ENCODE measurements at regions not wholly inside any gene's neighbourhood (a gene's known extent, or its start where the extent isn't known, plus 50 kb on each side); places are given as distances from the start of the nearest gene placed in this dataset.
"Not testable (repeated sequence)": the region's sequence is repeated elsewhere in the genome, so short reads cannot be mapped to it uniquely, and the experiment has no call there.

DNA sequence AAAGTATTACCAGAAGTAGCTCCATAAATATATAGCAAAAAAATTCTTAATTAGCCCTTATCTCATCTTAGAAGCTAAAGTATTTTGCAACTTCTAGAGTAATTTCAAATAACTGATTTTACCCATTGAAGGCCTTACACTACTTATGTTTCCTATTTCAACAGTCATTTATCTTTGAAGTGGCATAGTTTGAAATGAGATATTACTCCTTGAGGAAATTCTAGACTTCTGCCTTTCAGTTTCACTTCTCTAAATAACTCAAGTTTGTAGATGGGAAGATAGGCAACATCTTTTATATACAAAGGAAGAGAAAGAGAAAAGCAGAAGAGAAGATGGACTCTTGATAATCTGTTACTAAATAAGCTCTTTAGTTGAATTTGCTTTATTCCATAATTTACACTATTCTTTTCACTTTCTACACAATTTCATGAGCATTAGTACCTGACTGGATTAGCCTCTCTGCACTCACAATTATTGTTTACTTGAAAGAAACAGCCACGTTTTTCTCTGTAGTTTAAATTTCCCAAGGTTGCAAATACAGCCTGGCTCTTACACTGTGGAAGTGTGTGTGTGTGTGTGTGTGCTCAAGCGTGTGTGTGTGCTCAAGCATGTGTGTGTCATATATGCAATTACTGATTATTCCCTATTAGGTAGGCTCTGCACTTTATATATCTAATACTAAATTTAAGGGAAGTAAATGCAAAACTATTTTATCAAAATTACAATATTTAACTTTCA lies 60.6 kb upstream of the EMB start:
- H3K27ac Mint-ChIP-seq, result no peak overlapping the region

DNA sequence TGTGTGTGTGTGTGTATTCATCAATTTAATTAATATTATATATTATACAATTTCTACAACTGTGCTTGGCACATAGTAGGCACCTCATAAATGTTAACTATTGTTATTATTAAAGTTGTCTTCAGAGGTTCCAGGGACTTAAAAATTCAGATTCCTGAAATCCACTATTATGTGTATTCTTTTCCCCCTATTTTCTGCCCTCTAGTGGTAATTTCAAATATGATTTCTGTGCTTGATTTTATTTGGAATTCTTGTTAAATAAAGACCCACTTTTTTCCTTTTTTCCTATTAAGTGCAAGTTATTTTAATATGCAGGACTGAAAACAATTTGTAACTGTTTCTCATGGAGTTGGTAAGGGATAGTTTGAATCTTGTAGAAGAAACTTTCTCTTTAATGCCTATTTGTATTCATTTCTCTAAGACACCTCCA lies 72.0 kb upstream of the EMB start:
- H3K4me3 Mint-ChIP-seq; H3K27ac Mint-ChIP-seq; DNase-seq (ENCODE audit: low spot score); H3K4me1 Mint-ChIP-seq (ENCODE audit: low read depth); H3K36me3 Mint-ChIP-seq (ENCODE audit: low read depth): not testable (repeated sequence)
- peaks cover 11% of the 10 kb centered on the region for H3K27me3 Mint-ChIP-seq (ENCODE audit: insufficient read depth)
- peaks cover 20% of the 10 kb centered on the region for H3K9me3 Mint-ChIP-seq
- intact Hi-C loops (cut with micrococcal nuclease), result loop anchor here (2.0 to 5.0 kb wide), 3 partner anchors 36 to 186 kb away; partner anchors contain the start of gene EMB

More for the DNA sequence above, 60.6 kb upstream of the EMB start:
- H3K27me3 Mint-ChIP-seq (ENCODE audit: insufficient read depth), result peaks cover 4% of the 10 kb centered on the region
- peaks cover 32% of the 10 kb centered on the region for H3K9me3 Mint-ChIP-seq
- intact Hi-C loops (cut with micrococcal nuclease), result loop anchor here (1.0 to 5.0 kb wide), 6 partner anchors 25 to 251 kb away; no protein-coding TSS in a partner anchor
- peak overlapping the region; percentile 19 for H3K4me3 Mint-ChIP-seq
- no peak for DNase-seq (ENCODE audit: low spot score)
- H3K4me1 Mint-ChIP-seq (ENCODE audit: low read depth), result peaks cover 24% of the 10 kb centered on the region
- H3K36me3 Mint-ChIP-seq (ENCODE audit: low read depth), result peaks cover 17% of the 10 kb centered on the region

DNA sequence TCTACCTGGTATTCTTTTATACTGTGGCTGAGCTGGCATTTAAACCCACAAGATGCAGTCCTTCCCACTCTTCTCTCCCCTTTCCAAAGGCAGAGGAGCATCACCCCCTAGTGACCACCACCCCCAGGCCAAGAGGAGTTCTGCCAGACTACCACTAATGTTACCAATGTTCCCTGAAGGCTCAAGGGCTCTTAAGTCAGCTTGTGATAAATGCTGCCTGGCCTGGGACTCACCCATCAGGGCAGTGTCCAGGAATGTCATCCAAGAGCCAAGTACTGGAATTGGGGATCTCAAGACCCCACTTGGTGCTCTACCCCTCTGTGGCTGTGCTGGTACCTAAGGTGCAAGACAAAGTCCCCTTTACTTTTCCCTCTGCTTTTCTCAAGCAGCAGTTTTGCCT lies 80.0 kb upstream of the EMB start:
- intact Hi-C loops (cut with micrococcal nuclease); H3K36me3 Mint-ChIP-seq (ENCODE audit: low read depth); H3K4me1 Mint-ChIP-seq (ENCODE audit: low read depth); H3K27ac Mint-ChIP-seq; H3K4me3 Mint-ChIP-seq; DNase-seq (ENCODE audit: low spot score); H3K27me3 Mint-ChIP-seq (ENCODE audit: insufficient read depth): not testable (repeated sequence)
- peaks cover 36% of the 10 kb centered on the region for H3K9me3 Mint-ChIP-seq

- H3K4me1 Mint-ChIP-seq (ENCODE audit: low read depth); H3K27me3 Mint-ChIP-seq (ENCODE audit: insufficient read depth); H3K9me3 Mint-ChIP-seq; H3K4me3 Mint-ChIP-seq; intact Hi-C loops (cut with micrococcal nuclease); H3K27ac Mint-ChIP-seq; DNase-seq (ENCODE audit: low spot score); H3K36me3 Mint-ChIP-seq (ENCODE audit: low read depth): not testable (repeated sequence)
Measured at GRCh38 chr5:50527514-50528060, 86.5 kb upstream of the EMB start.

DNA sequence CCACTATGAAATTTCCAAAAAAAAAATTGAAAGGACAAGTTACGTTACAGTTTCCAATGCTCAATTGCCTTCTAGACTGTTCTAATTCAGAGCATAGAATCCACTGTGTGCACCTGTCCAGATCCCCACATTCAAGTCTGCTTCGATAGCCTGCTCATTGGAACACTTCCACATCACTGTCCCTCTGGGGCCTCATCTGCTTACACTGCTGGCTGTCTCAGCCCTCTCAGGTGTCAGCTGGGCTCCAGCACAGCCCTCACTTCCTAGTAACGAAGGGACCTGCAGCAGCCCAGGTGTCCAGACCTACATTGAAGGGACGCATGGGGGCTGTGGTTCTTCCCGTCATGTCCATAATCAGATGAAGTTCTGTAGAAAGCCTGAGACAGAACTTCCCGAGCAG lies 94.3 kb upstream of the EMB start:
- DNase-seq (ENCODE audit: low spot score), result no peak
- H3K4me3 Mint-ChIP-seq, result no peak overlapping the region
- H3K27me3 Mint-ChIP-seq (ENCODE audit: insufficient read depth), result peaks cover 2% of the 10 kb centered on the region
- H3K4me1 Mint-ChIP-seq (ENCODE audit: low read depth), result no peaks in the 10 kb centered on the region
- no peak overlapping the region for H3K27ac Mint-ChIP-seq
- intact Hi-C loops (cut with micrococcal nuclease), result no loop called here
- peaks cover 2% of the 10 kb centered on the region for H3K36me3 Mint-ChIP-seq (ENCODE audit: low read depth)
- peaks cover 24% of the 10 kb centered on the region for H3K9me3 Mint-ChIP-seq

DNA sequence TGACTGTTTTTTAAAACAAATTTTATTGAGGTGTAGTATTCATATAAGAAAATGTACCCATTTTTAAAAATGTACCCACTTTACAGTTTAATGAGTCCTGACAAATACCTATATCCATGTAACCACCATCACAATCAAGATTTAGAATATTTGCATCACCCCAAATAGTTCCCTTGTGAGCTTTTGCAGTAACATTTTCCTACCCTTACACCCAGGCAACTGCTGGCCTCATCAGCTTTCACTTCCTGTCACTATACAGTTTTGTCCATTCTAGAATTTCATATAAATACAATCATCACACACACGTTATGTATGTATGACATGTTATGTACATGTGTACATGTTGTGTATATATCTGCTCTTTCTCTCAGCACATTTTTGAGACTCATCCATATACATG lies 96.4 kb upstream of the EMB start:
- H3K27me3 Mint-ChIP-seq (ENCODE audit: insufficient read depth); intact Hi-C loops (cut with micrococcal nuclease); H3K27ac Mint-ChIP-seq; DNase-seq (ENCODE audit: low spot score); H3K4me3 Mint-ChIP-seq; H3K4me1 Mint-ChIP-seq (ENCODE audit: low read depth); H3K36me3 Mint-ChIP-seq (ENCODE audit: low read depth): not testable (repeated sequence)
- peaks cover 19% of the 10 kb centered on the region for H3K9me3 Mint-ChIP-seq

GRCh38 chr5:50547303-50547702 lies 106.2 kb upstream of the EMB start:
- intact Hi-C loops (cut with micrococcal nuclease), result no loop called here
- DNase-seq (ENCODE audit: low spot score), result no peak
- no peak overlapping the region for H3K4me3 Mint-ChIP-seq
- H3K27ac Mint-ChIP-seq, result no peak overlapping the region
- H3K9me3 Mint-ChIP-seq, result peaks cover 14% of the 10 kb centered on the region
- no peaks in the 10 kb centered on the region for H3K4me1 Mint-ChIP-seq (ENCODE audit: low read depth)
- H3K27me3 Mint-ChIP-seq (ENCODE audit: insufficient read depth), result no peaks in the 10 kb centered on the region
- peaks cover 3% of the 10 kb centered on the region for H3K36me3 Mint-ChIP-seq (ENCODE audit: low read depth)

- intact Hi-C loops (cut with micrococcal nuclease), result no loop called here
- H3K27ac Mint-ChIP-seq, result no peak overlapping the region
- no peaks in the 10 kb centered on the region for H3K4me1 Mint-ChIP-seq (ENCODE audit: low read depth)
- no peaks in the 10 kb centered on the region for H3K27me3 Mint-ChIP-seq (ENCODE audit: insufficient read depth)
- peaks cover 2% of the 10 kb centered on the region for H3K9me3 Mint-ChIP-seq
- peaks cover 4% of the 10 kb centered on the region for H3K36me3 Mint-ChIP-seq (ENCODE audit: low read depth)
- H3K4me3 Mint-ChIP-seq, result no peak overlapping the region
- DNase-seq (ENCODE audit: low spot score), result no peak
Measured at GRCh38 chr5:50550267-50550666, 109.2 kb upstream of the EMB start.

GRCh38 chr5:50550993-50551392 lies 109.9 kb upstream of the EMB start:
- H3K27ac Mint-ChIP-seq, result no peak overlapping the region
- H3K4me3 Mint-ChIP-seq, result no peak overlapping the region
- H3K27me3 Mint-ChIP-seq (ENCODE audit: insufficient read depth), result no peaks in the 10 kb centered on the region
- intact Hi-C loops (cut with micrococcal nuclease), result no loop called here
- peaks cover 2% of the 10 kb centered on the region for H3K9me3 Mint-ChIP-seq
- H3K4me1 Mint-ChIP-seq (ENCODE audit: low read depth), result no peaks in the 10 kb centered on the region
- H3K36me3 Mint-ChIP-seq (ENCODE audit: low read depth), result peaks cover 7% of the 10 kb centered on the region
- DNase-seq (ENCODE audit: low spot score), result no peak

- Mint-ChIP-seq H3K4me1 (ENCODE audit: low read depth) (peaks cover 5% of the 10 kb centered on the region), H3K36me3 (ENCODE audit: low read depth) (peaks cover 7% of the 10 kb centered on the region), H3K9me3 (no peaks in the 10 kb centered on the region), H3K27ac (no peak overlapping the region), H3K4me3 (no peak overlapping the region), H3K27me3 (ENCODE audit: insufficient read depth) (no peaks in the 10 kb centered on the region)
- intact Hi-C loops (cut with micrococcal nuclease), result no loop called here
- no peak for DNase-seq (ENCODE audit: low spot score)
Measured at GRCh38 chr5:50553560-50553984, 112.5 kb upstream of the EMB start.

GRCh38 chr5:50558640-50559039 lies 107.8 kb upstream of the PARP8 start:
- H3K9me3 Mint-ChIP-seq; intact Hi-C loops (cut with micrococcal nuclease); H3K27me3 Mint-ChIP-seq (ENCODE audit: insufficient read depth); H3K36me3 Mint-ChIP-seq (ENCODE audit: low read depth); H3K4me3 Mint-ChIP-seq; H3K27ac Mint-ChIP-seq; DNase-seq (ENCODE audit: low spot score): not testable (repeated sequence)
- H3K4me1 Mint-ChIP-seq (ENCODE audit: low read depth), result peaks cover 13% of the 10 kb centered on the region

GRCh38 chr5:50559955-50560354 lies 106.5 kb upstream of the PARP8 start:
- H3K9me3 Mint-ChIP-seq, result peaks cover 3% of the 10 kb centered on the region
- no peak overlapping the region for H3K4me3 Mint-ChIP-seq
- H3K27ac Mint-ChIP-seq, result no peak overlapping the region
- DNase-seq (ENCODE audit: low spot score), result no peak
- peaks cover 26% of the 10 kb centered on the region for H3K4me1 Mint-ChIP-seq (ENCODE audit: low read depth)
- peaks cover 2% of the 10 kb centered on the region for H3K27me3 Mint-ChIP-seq (ENCODE audit: insufficient read depth)
- intact Hi-C loops (cut with micrococcal nuclease), result no loop called here
- peaks cover 8% of the 10 kb centered on the region for H3K36me3 Mint-ChIP-seq (ENCODE audit: low read depth)

DNA sequence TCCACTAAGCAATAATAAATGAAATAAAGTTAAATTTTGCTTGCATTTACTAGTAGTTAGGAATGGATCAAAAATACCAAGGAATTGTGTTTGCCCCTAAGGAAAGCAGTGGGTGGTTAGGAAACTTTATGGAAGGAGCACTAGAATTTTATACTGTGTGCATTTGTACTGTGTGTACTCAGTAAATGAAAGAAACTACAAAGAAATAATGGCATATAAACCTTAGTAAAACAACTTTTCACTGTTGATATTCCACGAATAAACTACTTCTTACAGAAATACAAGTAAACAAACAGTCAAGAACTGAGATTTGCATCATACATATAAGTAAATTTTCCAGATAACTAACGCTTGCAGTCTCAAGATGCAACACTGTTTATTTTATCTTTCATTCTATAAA lies 103.7 kb upstream of the PARP8 start:
- intact Hi-C loops (cut with micrococcal nuclease), result no loop called here

More for the DNA sequence above, 103.7 kb upstream of the PARP8 start:
- Mint-ChIP-seq H3K9me3 (peaks cover 13% of the 10 kb centered on the region), H3K27ac (no peak overlapping the region), H3K36me3 (ENCODE audit: low read depth) (peaks cover 18% of the 10 kb centered on the region), H3K27me3 (ENCODE audit: insufficient read depth) (peaks cover 2% of the 10 kb centered on the region), H3K4me1 (ENCODE audit: low read depth) (peaks cover 47% of the 10 kb centered on the region), H3K4me3 (no peak overlapping the region)
- DNase-seq (ENCODE audit: low spot score), result no peak
